ENCODE measurements at regions not wholly inside any gene's neighbourhood (a gene's known extent, or its start where the extent isn't known, plus 50 kb on each side); places are given as distances from the start of the nearest gene placed in this dataset.

DNA sequence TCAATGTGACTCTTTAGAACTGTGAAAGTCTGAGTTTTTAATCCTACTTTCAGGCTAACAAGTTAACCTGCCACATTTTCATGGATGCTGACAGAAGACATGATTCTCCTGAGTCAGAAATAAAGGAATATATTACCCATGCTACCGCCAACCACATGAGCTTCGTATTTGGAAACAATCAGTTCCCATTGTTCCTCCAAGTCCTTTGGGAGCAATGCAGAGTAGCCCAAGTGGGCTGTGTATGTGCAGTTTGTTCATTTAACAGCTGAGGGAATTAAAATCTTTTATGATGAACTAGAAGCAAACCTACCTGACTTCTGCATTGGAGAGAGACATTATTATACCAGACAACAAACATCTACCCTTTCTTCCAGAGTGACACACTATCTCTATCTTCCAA is 169.3 kb upstream of the BET1 start:
- DNase-seq (no peak), ATAC-seq (no peak)
- intact Hi-C loops (cut with micrococcal nuclease), result no loop called here
- H2AFZ ChIP-seq (ENCODE audit: low read length), result no peak overlapping the region
- no peaks in the 10 kb centered on the region for H3K79me2 ChIP-seq (ENCODE audit: low read length)
- H3K9ac ChIP-seq (ENCODE audit: low read length), result no peak overlapping the region
- no peaks in the 10 kb centered on the region for H3K27me3 ChIP-seq (ENCODE audit: low read length)
- ChIA-PET POLR2A (ENCODE audit: unreplicated experiment) (no interaction called here), CTCF (no interaction called here)
- TF ChIP-seq EZH2phosphoT487 (IDR thresholded peaks at IDR 0.05; ENCODE audit: borderline replicate concordance, low read length) (no peak), EZH2 (IDR thresholded peaks at IDR 0.05; ENCODE audit: low read length, unreplicated experiment) (no peak)
- TF ChIP-seq, protein P1, sequence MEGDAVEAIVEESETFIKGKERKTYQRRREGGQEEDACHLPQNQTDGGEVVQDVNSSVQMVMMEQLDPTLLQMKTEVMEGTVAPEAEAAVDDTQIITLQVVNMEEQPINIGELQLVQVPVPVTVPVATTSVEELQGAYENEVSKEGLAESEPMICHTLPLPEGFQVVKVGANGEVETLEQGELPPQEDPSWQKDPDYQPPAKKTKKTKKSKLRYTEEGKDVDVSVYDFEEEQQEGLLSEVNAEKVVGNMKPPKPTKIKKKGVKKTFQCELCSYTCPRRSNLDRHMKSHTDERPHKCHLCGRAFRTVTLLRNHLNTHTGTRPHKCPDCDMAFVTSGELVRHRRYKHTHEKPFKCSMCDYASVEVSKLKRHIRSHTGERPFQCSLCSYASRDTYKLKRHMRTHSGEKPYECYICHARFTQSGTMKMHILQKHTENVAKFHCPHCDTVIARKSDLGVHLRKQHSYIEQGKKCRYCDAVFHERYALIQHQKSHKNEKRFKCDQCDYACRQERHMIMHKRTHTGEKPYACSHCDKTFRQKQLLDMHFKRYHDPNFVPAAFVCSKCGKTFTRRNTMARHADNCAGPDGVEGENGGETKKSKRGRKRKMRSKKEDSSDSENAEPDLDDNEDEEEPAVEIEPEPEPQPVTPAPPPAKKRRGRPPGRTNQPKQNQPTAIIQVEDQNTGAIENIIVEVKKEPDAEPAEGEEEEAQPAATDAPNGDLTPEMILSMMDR (conservative IDR thresholded peaks at IDR 0.05; ENCODE audit: low read depth, low read length), result no peak
- no peaks in the 10 kb centered on the region for H4K20me1 ChIP-seq (ENCODE audit: low read length)
- no peaks in the 10 kb centered on the region for H3K9me2 ChIP-seq (replicated peaks; ENCODE audit: low read length)
- no peaks in the 10 kb centered on the region for H3K9me3 ChIP-seq (ENCODE audit: low read length)
- H3F3A ChIP-seq (ENCODE audit: low read length, unreplicated experiment), result no peaks in the 10 kb centered on the region
- no peak overlapping the region for H3K4me3 ChIP-seq (ENCODE audit: low read length)
- H3K4me1 ChIP-seq (ENCODE audit: insufficient read depth, low read length), result no peaks in the 10 kb centered on the region
- H3K36me3 ChIP-seq (ENCODE audit: low read depth, low read length), result no peaks in the 10 kb centered on the region
- H3K27ac ChIP-seq (ENCODE audit: low read length), result no peak overlapping the region
- BruUV-seq (replicated peaks), result no TSS peak
- H3K4me2 ChIP-seq (ENCODE audit: low read length), result no peak overlapping the region

DNA sequence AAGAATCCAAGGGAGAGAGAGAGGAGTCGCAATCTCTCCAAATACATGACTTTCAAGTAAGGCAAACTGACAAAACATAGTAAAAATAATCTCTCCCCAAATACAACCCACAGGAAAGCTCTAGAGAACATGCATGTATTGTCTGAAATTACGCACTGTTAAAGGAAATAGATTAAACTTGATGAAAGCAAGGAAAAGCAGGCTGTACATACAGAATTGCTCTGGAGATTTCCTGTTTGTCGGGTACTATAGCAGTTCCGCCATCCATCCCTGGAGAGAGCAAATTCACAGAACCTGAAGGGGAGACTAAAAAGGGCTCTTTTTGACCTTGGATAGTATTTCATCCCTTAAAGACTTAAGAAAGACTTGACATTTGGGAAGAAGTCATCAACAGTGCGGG is 170.2 kb upstream of the BET1 start:
- H3K79me2 ChIP-seq (ENCODE audit: low read length), result no peaks in the 10 kb centered on the region
- CTCF ChIA-PET, result no interaction called here
- intact Hi-C loops (cut with micrococcal nuclease), result no loop called here

DNA sequence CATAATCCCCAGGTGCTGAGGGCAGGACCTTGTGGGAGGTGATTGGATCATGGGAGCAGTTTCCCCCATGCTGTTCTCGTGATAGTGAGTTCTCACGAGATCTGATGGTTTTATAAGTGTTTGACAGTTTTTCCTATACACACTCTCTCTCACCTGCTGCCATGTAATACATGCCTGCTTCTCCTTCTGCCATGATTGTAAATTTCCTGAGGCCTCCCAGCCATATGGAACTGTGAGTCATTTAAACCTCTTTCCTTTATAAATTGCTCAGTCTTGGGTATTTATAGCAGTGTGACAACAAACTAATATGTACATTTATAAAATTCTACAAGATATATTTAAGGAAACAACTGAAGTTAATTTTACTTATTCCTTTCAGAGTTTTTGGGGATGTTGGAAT is 170.8 kb upstream of the BET1 start:
- intact Hi-C loops (cut with micrococcal nuclease), result loop anchor here (5.0 kb wide), 1 partner anchor 68 kb away; no protein-coding TSS in a partner anchor
- H4K20me1 ChIP-seq (ENCODE audit: low read length), result no peaks in the 10 kb centered on the region

More for the DNA sequence above, 170.2 kb upstream of the BET1 start:
- Histone ChIP-seq H3K4me1 (ENCODE audit: insufficient read depth, low read length) (no peaks in the 10 kb centered on the region), H3K4me3 (ENCODE audit: low read length) (no peak overlapping the region), H3F3A (ENCODE audit: low read length, unreplicated experiment) (no peaks in the 10 kb centered on the region), H3K9ac (ENCODE audit: low read length) (no peak overlapping the region), H4K20me1 (ENCODE audit: low read length) (no peaks in the 10 kb centered on the region), H3K4me2 (ENCODE audit: low read length) (no peak overlapping the region), H3K27me3 (ENCODE audit: low read length) (no peaks in the 10 kb centered on the region), H3K36me3 (ENCODE audit: low read depth, low read length) (no peaks in the 10 kb centered on the region), H3K27ac (ENCODE audit: low read length) (no peak overlapping the region), H2AFZ (ENCODE audit: low read length) (no peak overlapping the region), H3K9me3 (ENCODE audit: low read length) (no peaks in the 10 kb centered on the region), H3K9me2 (replicated peaks; ENCODE audit: low read length) (no peaks in the 10 kb centered on the region)
- no TSS peak for BruUV-seq (replicated peaks)
- no peak for ATAC-seq
- DNase-seq, result no peak
- TF ChIP-seq, protein P1 (conservative IDR thresholded peaks at IDR 0.05; ENCODE audit: low read depth, low read length), result no peak
- no peak for TF ChIP-seq EZH2phosphoT487 (IDR thresholded peaks at IDR 0.05; ENCODE audit: borderline replicate concordance, low read length)
- no peak for TF ChIP-seq EZH2 (IDR thresholded peaks at IDR 0.05; ENCODE audit: low read length, unreplicated experiment)
- POLR2A ChIA-PET (ENCODE audit: unreplicated experiment), result no interaction called here

More for the DNA sequence above, 170.8 kb upstream of the BET1 start:
- TF ChIP-seq EZH2phosphoT487 (IDR thresholded peaks at IDR 0.05; ENCODE audit: borderline replicate concordance, low read length) (no peak), EZH2 (IDR thresholded peaks at IDR 0.05; ENCODE audit: low read length, unreplicated experiment) (no peak)
- TF ChIP-seq, protein P1 (conservative IDR thresholded peaks at IDR 0.05; ENCODE audit: low read depth, low read length), result no peak
- Histone ChIP-seq H3K79me2 (ENCODE audit: low read length) (no peaks in the 10 kb centered on the region), H3K4me1 (ENCODE audit: insufficient read depth, low read length) (no peaks in the 10 kb centered on the region), H2AFZ (ENCODE audit: low read length) (no peak overlapping the region), H3K27ac (ENCODE audit: low read length) (no peak overlapping the region), H3K27me3 (ENCODE audit: low read length) (no peaks in the 10 kb centered on the region), H3F3A (ENCODE audit: low read length, unreplicated experiment) (no peaks in the 10 kb centered on the region), H3K4me2 (ENCODE audit: low read length) (no peak overlapping the region), H3K9me2 (replicated peaks; ENCODE audit: low read length) (no peaks in the 10 kb centered on the region), H3K9me3 (ENCODE audit: low read length) (no peaks in the 10 kb centered on the region), H3K4me3 (ENCODE audit: low read length) (no peak overlapping the region), H3K9ac (ENCODE audit: low read length) (no peak overlapping the region), H3K36me3 (ENCODE audit: low read depth, low read length) (no peaks in the 10 kb centered on the region)
- DNase-seq (no peak), ATAC-seq (peak; percentile 60)
- CTCF ChIA-PET, result no interaction called here
- POLR2A ChIA-PET (ENCODE audit: unreplicated experiment), result no interaction called here
- BruUV-seq (replicated peaks), result no TSS peak
